GM12878 (cell line): ENCODE measurements at regions not wholly inside any gene's neighbourhood (a gene's known extent, or its start where the extent isn't known, plus 50 kb on each side); places are given as distances from the start of the nearest gene placed in this dataset.

Experiments used
- ATAC-seq: fragments of 200-7000 bp; cut with Tn5 transposase; 3 replicates; pipeline ENCODE4 v1.9.1; 2020; ENCODE audit warnings: mild to moderate bottlenecking, moderate library complexity
- BruUV-seq: library from RNA; stranded (reverse); fragments of 400-500 nt; replicated peaks from 2 replicates; lab custom pipeline; 2021; lab: Mats Ljungman, UMichigan
- CTCF ChIA-PET: fragments of 300-600 bp; sonication (Branson Sonifier 250); formaldehyde crosslinking; extraction: SDS; loops from one replicate; lab custom pipeline; 2021; ENCODE audit warnings: inconsistent platforms; lab: Yijun Ruan, JAX
- POLR2A ChIA-PET: fragments of 350-600 bp; formaldehyde crosslinking; extraction: SDS; loops from one replicate; lab custom pipeline; 2021; ENCODE audit warnings: inconsistent platforms; lab: Charles Lee
- RAD21 ChIA-PET: fragments of 300-600 bp; sonication (Branson Sonifier 250); formaldehyde crosslinking; loops from one replicate; lab custom pipeline; 2023; ENCODE audit warnings: antibody characterized with exemption; ENCODE audit not compliant: unreplicated experiment; lab: Charles Lee
- SMC1A ChIA-PET: fragments of 300-600 bp; sonication (Branson Sonifier 250); formaldehyde crosslinking; loops from one replicate; lab custom pipeline; 2023; ENCODE audit not compliant: unreplicated experiment, uncharacterized antibody; lab: Charles Lee
- DNase-seq: peaks from one replicate; pipeline ENCODE4 v3.0.0-alpha.2; 2011; ENCODE audit warnings: low read depth, low spot score
- FAIRE-seq: peaks from 3 replicates; lab custom pipeline; 2011; peaks lifted over from hg19 to GRCh38; lab: Jason Lieb, UNC
- H2AFZ ChIP-seq: 2 replicates; pipeline ENCODE4 v1.6.0; 2011; ENCODE audit warnings: low read depth, low read length, control low read depth; ENCODE audit not compliant: control insufficient read depth
- H3K27ac ChIP-seq: 2 replicates; pipeline ENCODE4 v1.5.1; 2011; ENCODE audit warnings: control low read depth; ENCODE audit not compliant: control insufficient read depth, insufficient read depth
- H3K27me3 ChIP-seq, 2 experiments: replicated peaks in 1 of 2; 2 replicates each; pipeline versions ENCODE4 v1.6.0 to v1.6.1; 2011; ENCODE audit warnings: low read length in 1 of 2; ENCODE audit not compliant: control insufficient read depth in 2 of 2, insufficient read depth in 2 of 2
- H3K36me3 ChIP-seq, 2 experiments: 2 replicates each; pipeline ENCODE4 v1.5.1; 2011; ENCODE audit warnings: low read length in 1 of 2; ENCODE audit not compliant: control insufficient read depth in 2 of 2, insufficient read depth in 2 of 2
- H3K4me1 ChIP-seq: 2 replicates; pipeline ENCODE4 v1.6.1; 2011; ENCODE audit warnings: mild to moderate bottlenecking, low read length, moderate library complexity, mixed read lengths; ENCODE audit not compliant: control insufficient read depth, insufficient read depth
- H3K4me2 ChIP-seq: 2 replicates; pipeline ENCODE4 v1.6.0; 2011; ENCODE audit warnings: control low read depth; ENCODE audit not compliant: control insufficient read depth, insufficient read depth
- H3K4me3 ChIP-seq: fragments of 200-600 bp; sonication (generic); 2 replicates; pipeline ENCODE4 v1.5.1; 2016
- H3K79me2 ChIP-seq: 2 replicates; pipeline ENCODE4 v1.6.0; 2011; ENCODE audit warnings: low read length; ENCODE audit not compliant: control insufficient read depth, insufficient read depth
- H3K9ac ChIP-seq: 2 replicates; pipeline ENCODE4 v1.8.0; 2011; ENCODE audit warnings: low read length, control low read depth, mixed read lengths; ENCODE audit not compliant: control insufficient read depth, insufficient read depth
- H3K9me3 ChIP-seq: replicated peaks from 3 replicates; pipeline ENCODE4 v1.5.1; 2011; ENCODE audit warnings: mild to moderate bottlenecking, low read length; ENCODE audit not compliant: control insufficient read depth, insufficient read depth
- H4K20me1 ChIP-seq: 2 replicates; pipeline ENCODE4 v1.6.0; 2011; ENCODE audit not compliant: control insufficient read depth, insufficient read depth
- EED ChIP-seq: sonication (generic); IDR thresholded peaks from 2 replicates; pipeline ENCODE4 v1.6.1; 2016; ENCODE audit warnings: antibody characterized with exemption, low read depth
- EZH2 ChIP-seq: IDR thresholded peaks from 2 replicates; pipeline ENCODE4 v1.6.1; 2012; ENCODE audit warnings: low read depth, mild to moderate bottlenecking, control low read depth, inconsistent platforms, low read length, borderline replicate concordance; ENCODE audit not compliant: control insufficient read depth
- JUNB ChIP-seq: IDR thresholded peaks from 2 replicates; pipeline ENCODE4 v1.6.1; 2016; ENCODE audit warnings: antibody characterized with exemption, mild to moderate bottlenecking
- MTA2 ChIP-seq: fragments of 450-650 bp; IDR thresholded peaks from 2 replicates; pipeline ENCODE4 v1.6.1; 2016; ENCODE audit warnings: low read depth, mild to moderate bottlenecking, moderate library complexity
- MTA3 ChIP-seq: IDR thresholded peaks from 2 replicates; pipeline ENCODE4 v1.6.1; 2012; ENCODE audit warnings: low read length, inconsistent platforms, borderline replicate concordance
- MXI1 ChIP-seq: fragments of 150-350 bp; IDR thresholded peaks from 2 replicates; pipeline ENCODE4 v1.6.1; 2011; ENCODE audit warnings: low read depth, mild to moderate bottlenecking, inconsistent platforms, low read length, improper control_type of control experiment
- NRF1 ChIP-seq: conservative IDR thresholded peaks from 2 replicates; pipeline ENCODE4 v1.6.1; 2011; ENCODE audit warnings: mild to moderate bottlenecking, low read depth, low read length, improper control_type of control experiment
- RUNX3 ChIP-seq: IDR thresholded peaks from 2 replicates; pipeline ENCODE4 v1.6.1; 2012; ENCODE audit warnings: low read length, inconsistent platforms
- SIN3A ChIP-seq: IDR thresholded peaks from 2 replicates; pipeline ENCODE4 v1.6.1; 2012; ENCODE audit warnings: low read depth, low read length, improper control_type of control experiment
- SUZ12 ChIP-seq: fragments of 200-600 bp; sonication (generic); IDR thresholded peaks from one replicate; pipeline ENCODE4 v1.6.1; 2018; ENCODE audit warnings: antibody characterized with exemption, mild to moderate bottlenecking; ENCODE audit not compliant: unreplicated experiment
- ZNF217 ChIP-seq: fragments of 450-650 bp; IDR thresholded peaks from 2 replicates; pipeline ENCODE4 v1.6.1; 2017; ENCODE audit warnings: antibody characterized with exemption, mild to moderate bottlenecking
- ZNF384 ChIP-seq: IDR thresholded peaks from 2 replicates; pipeline ENCODE4 v1.6.1; 2012; ENCODE audit warnings: low read depth, mild to moderate bottlenecking, low read length, improper control_type of control experiment, borderline replicate concordance
- WGBS: methylation state at CpG from one replicate; pipeline ENCODE4 v1.1.6; 2016; ENCODE audit warnings: low lambda C conversion rate; ENCODE audit not compliant: insufficient replicate concordance, insufficient coverage; ENCODE audit errors: missing lambda C conversion rate; 5-methylcytosine and 5-hydroxymethylcytosine counted together
- in situ Hi-C: fragments of 300-500 bp; cut with MboI; formaldehyde crosslinking; loops from 9 replicates; pipeline ENCODE4 v1.14.3; 2018; ENCODE audit warnings: mixed read lengths
- intact Hi-C: fragments of 100-400 bp; cut with micrococcal nuclease; formaldehyde crosslinking; loops from one replicate; pipeline ENCODE4 v1.14.2; 2022; ENCODE audit not compliant: unreplicated experiment
- TF ChIP-seq, protein P1 (sequence below): fragments of 450-650 bp; IDR thresholded peaks from 2 replicates; pipeline ENCODE4 v1.6.1; 2016; ENCODE audit warnings: mild to moderate bottlenecking
- TF ChIP-seq, protein P2 (sequence below): fragments of 450-650 bp; IDR thresholded peaks from 2 replicates; pipeline ENCODE4 v1.6.1; 2016; ENCODE audit warnings: mild to moderate bottlenecking

DNA sequence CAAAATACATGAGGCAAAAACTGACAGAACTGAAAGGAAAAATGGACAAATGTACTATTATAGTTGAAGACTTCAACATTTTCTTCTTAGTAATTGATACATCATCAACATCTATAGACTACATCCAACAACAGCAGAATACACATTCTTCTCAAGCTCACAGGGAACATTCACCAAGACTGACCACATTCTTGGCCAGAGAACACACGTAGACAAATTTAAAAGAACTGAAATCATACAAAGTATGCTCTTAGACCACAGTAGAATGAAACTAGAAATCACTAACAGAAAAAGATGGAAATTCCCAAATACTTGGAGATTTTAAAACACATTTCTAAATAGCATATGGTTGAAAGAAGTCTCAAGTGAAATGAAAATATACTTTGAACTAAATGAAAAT is 55.1 kb upstream of the NSMCE3 start:
- ChIA-PET POLR2A (no interaction called here), CTCF (no interaction called here), SMC1A (no interaction called here), RAD21 (no interaction called here)
- Histone ChIP-seq H3K27me3 (no peaks in the 10 kb centered on the region), H3K4me2 (no peak overlapping the region), H3K9ac (no peak overlapping the region), H3K27ac (no peak overlapping the region), H2AFZ (no peak overlapping the region), H3K79me2 (no peaks in the 10 kb centered on the region), H3K4me3 (no peak overlapping the region), H4K20me1 (no peaks in the 10 kb centered on the region), H3K36me3 (no peaks in the 10 kb centered on the region), H3K9me3 (no peaks in the 10 kb centered on the region; the same call in none of the 3 replicates), H3K4me1 (no peaks in the 10 kb centered on the region)
- DNase-seq (no peak), FAIRE-seq (no peak), ATAC-seq (peak; percentile 51)
- in situ Hi-C loops, result no loop called here
- intact Hi-C loops, result loop anchor here (5.0 kb wide), 1 partner anchor 52 kb away; no protein-coding TSS in a partner anchor
- TF ChIP-seq MXI1 (no peak), RUNX3 (peak; percentile 59; the same call in 1 of the 2 replicates)
- no TSS peak for BruUV-seq
- 0% methylated on average over 1 of the region's 1 CpG for WGBS

DNA sequence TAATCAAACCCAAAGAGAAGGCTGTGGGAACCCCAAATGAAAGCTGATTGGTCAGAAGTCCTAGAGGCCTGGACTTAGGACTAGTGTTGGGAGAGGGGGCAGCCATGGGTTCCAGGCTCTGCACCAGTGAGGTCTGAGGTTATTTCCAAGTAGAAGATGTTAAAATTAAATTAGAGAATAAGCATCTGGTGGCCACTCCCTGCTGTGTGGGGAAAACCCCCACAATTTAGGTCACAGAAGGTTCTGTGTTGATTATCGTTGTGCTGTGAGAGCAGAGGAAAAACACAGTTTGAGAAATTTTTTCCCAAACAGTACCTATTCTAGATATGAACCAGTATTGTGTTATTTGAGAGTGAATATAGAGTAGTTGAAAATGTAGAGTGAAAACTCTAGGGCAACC is 53.9 kb upstream of the NSMCE3 start:
- ATAC-seq (peak; percentile 82), FAIRE-seq (no peak), DNase-seq (no peak)
- 4% methylated on average over 1 of the region's 1 CpG for WGBS
- POLR2A ChIA-PET, result no interaction called here
- Histone ChIP-seq H4K20me1 (no peaks in the 10 kb centered on the region), H3K27me3 (no peaks in the 10 kb centered on the region), H3K79me2 (no peaks in the 10 kb centered on the region), H3K9ac (no peak overlapping the region), H3K4me3 (no peak overlapping the region), H3K9me3 (no peaks in the 10 kb centered on the region; the same call in none of the 3 replicates), H3K4me1 (no peaks in the 10 kb centered on the region), H3K4me2 (no peak overlapping the region), H2AFZ (no peak overlapping the region), H3K36me3 (no peaks in the 10 kb centered on the region), H3K27ac (no peak overlapping the region)
- SMC1A ChIA-PET, result no interaction called here
- BruUV-seq, result no TSS peak
- in situ Hi-C loops (no loop called here), intact Hi-C loops (no loop called here)
- RAD21 ChIA-PET, result no interaction called here
- CTCF ChIA-PET, result no interaction called here
- TF ChIP-seq ZNF217, result no peak
- TF ChIP-seq, protein P1, sequence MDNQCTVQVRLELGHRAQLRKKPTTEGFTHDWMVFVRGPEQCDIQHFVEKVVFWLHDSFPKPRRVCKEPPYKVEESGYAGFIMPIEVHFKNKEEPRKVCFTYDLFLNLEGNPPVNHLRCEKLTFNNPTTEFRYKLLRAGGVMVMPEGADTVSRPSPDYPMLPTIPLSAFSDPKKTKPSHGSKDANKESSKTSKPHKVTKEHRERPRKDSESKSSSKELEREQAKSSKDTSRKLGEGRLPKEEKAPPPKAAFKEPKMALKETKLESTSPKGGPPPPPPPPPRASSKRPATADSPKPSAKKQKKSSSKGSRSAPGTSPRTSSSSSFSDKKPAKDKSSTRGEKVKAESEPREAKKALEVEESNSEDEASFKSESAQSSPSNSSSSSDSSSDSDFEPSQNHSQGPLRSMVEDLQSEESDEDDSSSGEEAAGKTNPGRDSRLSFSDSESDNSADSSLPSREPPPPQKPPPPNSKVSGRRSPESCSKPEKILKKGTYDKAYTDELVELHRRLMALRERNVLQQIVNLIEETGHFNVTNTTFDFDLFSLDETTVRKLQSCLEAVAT, result no peak
- TF ChIP-seq MTA3, result no peak
- no peak for TF ChIP-seq EZH2
- TF ChIP-seq SIN3A, result no peak
- TF ChIP-seq SUZ12, result no peak
- peak; percentile 42; the same call in 1 of the 2 replicates for TF ChIP-seq JUNB
- TF ChIP-seq, protein P2, sequence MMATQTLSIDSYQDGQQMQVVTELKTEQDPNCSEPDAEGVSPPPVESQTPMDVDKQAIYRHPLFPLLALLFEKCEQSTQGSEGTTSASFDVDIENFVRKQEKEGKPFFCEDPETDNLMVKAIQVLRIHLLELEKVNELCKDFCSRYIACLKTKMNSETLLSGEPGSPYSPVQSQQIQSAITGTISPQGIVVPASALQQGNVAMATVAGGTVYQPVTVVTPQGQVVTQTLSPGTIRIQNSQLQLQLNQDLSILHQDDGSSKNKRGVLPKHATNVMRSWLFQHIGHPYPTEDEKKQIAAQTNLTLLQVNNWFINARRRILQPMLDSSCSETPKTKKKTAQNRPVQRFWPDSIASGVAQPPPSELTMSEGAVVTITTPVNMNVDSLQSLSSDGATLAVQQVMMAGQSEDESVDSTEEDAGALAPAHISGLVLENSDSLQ, result no peak
- TF ChIP-seq RUNX3, result peak; percentile 31; the same call in 1 of the 2 replicates
- no peak for TF ChIP-seq ZNF384
- TF ChIP-seq EED, result no peak
- no peak for TF ChIP-seq NRF1
- no peak for TF ChIP-seq MTA2
